CD4-positive, alpha-beta T cell treated with Interleukin-4 for 1 hour (primary cell): ENCODE measurements at regions not wholly inside any gene's neighbourhood (a gene's known extent, or its start where the extent isn't known, plus 50 kb on each side); places are given as distances from the start of the nearest gene placed in this dataset.

Experiments used
- DNase-seq, 2 donors: peaks; one replicate each; pipeline ENCODE4 v3.0.0-alpha.2; 2020 to 2022

GRCh38 chr1:87512431-87512830, 183.8 kb downstream of the LMO4 start:
- DNase-seq, result no peak

- DNase-seq, result no peak
These were observed 184.6 kb downstream of the LMO4 start for GRCh38 chr1:87513255-87513654.

GRCh38 chr1:87513966-87514660, 185.4 kb downstream of the LMO4 start:
- no peak for DNase-seq

GRCh38 chr1:87515781-87516180, 187.1 kb downstream of the LMO4 start:
- no peak for DNase-seq

DNA sequence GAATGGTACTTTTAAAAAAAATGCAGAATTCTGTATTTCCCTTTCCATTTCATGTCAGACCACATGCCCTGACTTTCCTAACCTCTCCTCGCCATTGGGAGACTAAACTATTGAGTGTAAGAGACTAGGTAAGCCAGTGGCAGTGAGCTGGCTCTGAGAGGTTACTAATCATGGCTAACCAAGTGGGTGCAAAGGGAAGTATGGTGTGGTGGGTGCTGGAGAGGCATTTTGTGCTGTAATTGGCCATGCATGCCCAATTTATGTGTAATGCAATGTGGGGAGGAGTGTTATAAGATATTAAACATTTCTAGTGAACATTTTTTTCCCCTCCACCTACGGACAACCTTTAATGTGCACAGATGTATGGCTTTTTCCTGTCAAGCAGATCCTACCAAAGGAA, 190.1 kb downstream of the LMO4 start:
- DNase-seq, result no peak

DNA sequence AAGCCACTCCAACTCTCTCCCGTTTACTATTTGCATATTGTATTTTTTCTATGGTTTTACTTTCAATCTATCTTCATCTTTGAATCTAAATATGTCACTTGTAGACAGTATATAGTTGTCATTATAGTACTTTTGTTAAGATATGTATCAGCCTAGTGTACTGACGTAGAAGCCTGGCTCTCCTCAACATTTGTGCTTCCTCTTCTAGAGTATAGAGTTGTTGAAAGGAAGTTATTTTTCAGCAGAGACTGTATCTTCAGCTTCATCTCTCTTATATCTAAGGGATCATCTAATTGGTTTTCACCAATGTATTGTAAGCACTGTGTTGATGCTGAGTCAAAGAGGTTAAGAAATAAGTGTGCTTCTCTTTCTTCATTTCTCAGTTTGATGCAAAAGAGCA, 192.8 kb downstream of the LMO4 start:
- no peak for DNase-seq

- no peak for DNase-seq
These were observed 194.8 kb downstream of the LMO4 start for GRCh38 chr1:87523466-87523865.

DNA sequence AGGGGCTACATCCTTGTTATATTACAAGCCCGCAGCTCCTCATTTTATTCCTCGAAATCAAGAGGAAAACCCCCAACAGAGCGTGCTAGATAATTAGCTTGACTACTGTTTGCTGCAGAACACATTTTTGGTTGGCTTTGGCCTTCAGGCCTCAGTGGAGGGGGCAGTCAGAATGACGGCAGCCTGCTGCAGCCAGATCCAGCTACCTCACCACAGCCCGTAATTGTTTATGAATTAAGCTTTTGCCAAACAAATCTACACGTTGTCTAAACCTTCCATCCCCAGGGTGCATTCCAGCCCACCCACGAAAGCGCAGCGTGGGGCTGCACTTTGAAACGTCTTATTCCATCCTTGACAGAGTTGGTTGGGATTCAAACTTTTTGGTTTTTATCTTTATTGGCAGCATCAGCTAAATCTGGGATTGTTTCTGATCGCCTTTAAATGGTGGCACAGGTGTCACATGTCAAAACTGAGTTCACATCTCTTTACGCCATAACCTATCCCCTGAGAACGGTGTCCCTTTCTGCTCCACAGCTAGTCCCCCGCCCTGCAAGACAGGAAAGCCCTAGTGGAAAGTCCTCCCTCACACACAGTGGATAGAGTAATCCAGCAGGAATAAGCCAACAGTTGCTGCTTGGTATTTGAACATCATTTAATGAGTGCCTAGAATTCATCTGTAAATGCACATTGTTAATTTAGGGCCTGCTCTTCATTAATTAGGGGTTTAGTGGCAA, 195.5 kb downstream of the LMO4 start:
- no peak for DNase-seq

- DNase-seq, result no peak
These were observed 200.3 kb downstream of the LMO4 start for GRCh38 chr1:87528754-87529517.

- DNase-seq, result no peak
These were observed 201.5 kb downstream of the LMO4 start for GRCh38 chr1:87530042-87530807.

- DNase-seq, result no peak
These were observed 206.9 kb downstream of the LMO4 start for GRCh38 chr1:87535551-87535950.

- no peak for DNase-seq
These were observed 210.5 kb downstream of the LMO4 start for GRCh38 chr1:87539147-87539546.

- no peak for DNase-seq
These were observed 214.0 kb downstream of the LMO4 start for GRCh38 chr1:87542697-87543096.

GRCh38 chr1:87549738-87550137, 221.1 kb downstream of the LMO4 start:
- DNase-seq, result no peak

DNA sequence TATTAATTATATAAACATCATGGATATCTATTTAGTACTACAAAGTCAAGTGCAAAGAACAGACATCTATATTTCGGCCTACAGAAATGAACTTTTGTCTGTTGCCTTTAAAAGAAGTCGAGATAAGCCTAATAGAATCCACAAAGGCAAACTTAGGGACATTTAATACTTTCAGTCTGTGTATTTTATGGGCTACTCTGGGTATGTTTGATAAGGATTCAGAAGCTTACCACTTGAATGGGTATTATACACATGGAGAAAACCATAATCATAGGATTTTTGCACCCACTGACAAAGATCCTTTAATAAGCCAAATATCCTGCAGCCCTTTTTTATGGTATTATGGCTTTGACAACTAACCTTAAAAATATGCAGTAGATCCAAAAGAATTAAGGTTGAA, 224.8 kb downstream of the LMO4 start:
- DNase-seq, result no peak

DNA sequence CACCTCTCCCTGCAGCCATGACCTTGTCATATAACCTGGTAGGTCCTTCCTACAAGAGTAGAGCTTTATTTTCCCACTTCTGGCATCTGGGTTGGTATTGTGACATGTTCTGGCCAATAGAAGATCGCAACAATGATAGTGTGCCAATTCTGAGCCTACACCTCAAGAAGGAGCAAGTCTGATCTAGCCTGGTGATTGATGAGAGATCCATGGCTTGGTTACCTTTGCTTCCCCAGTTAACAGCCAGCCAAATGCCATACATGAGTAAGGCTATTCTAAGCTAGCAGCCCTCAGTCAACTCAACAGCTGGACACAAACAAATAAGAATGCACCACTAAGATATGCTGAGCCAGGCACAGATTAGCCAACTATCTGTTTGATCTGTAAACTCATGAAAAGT, 226.7 kb downstream of the LMO4 start:
- DNase-seq, result no peak

GRCh38 chr1:87556326-87556725, 227.6 kb downstream of the LMO4 start:
- no peak for DNase-seq

DNA sequence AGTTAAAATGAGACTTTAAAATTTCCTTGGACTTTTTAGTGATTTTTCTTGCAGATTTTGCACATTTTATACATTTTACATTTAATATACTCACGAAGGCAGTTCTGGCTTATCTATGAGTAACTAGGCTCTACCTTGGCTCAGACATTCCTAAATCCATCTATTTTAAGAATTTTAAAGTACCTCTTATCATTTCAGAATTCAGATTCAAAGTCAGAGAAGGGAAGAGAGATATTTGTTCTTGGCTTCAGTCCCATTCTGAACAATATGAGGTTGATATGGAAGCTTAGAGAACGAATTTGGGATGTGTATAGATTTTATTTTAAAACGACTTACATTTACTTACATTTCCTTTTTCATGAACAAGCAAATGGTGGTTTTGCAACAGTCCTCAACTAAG, 230.2 kb downstream of the LMO4 start:
- no peak for DNase-seq

DNA sequence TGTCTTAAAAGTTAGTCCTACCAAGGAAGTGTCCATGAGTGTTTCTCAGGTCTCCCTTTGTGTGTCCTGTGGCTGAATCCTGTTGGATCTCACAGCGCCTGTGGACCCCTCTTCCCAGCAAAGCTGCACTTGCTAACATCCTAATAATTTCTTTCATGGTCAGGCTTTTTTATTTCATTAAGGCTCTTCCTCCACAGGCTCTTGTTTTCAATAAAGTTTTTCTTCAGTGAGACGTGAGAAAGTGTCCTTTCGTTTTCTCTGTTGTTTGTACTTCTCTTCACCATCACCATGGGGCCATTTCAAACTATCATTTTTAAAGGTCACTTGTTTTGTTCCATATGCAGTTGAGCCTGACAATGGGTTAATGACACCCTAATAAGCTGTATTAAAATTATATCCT, 231.5 kb downstream of the LMO4 start:
- no peak for DNase-seq

- no peak for DNase-seq
These were observed 232.1 kb downstream of the LMO4 start for GRCh38 chr1:87560601-87561360.

DNA sequence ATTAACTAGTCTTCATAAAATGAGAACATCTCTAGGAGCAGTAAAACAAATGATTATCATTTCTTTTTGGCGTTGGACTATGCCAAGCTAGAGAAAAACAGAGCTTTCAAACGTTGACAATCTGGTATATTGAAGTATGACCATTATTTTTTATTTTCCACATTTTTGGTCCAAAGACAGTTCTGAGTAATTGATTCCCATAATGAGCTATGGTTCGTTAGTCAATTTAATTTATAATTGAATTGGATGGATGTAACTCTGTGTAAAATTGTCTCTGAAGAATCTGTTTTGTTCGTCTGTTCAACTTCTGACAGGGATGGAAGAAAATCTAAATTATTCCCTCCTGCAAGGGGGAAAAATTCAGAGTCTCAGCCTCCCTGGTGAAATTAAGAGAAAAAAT, 234.5 kb downstream of the LMO4 start:
- no peak for DNase-seq

DNA sequence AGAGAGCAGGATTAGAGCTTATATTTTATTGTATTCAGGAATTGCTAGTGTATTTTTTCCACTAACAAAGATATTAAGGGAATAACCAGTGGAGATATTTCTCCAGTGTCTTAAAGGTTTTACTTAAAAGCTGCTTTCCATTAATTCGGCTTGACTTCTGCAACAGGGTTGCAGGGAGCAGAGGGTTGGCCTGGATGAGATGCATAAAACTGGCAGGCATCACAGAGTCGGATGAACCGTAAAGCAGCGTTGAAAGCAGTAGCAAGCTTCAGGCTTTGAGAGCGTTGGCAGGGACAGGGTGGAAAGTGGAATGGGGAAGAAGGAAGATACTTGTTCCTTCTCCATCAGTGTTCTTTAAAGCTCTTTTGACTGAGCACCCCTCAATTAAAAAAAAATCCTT, 237.2 kb downstream of the LMO4 start:
- no peak for DNase-seq
